HL-60 (cell line): ENCODE measurements at regions not wholly inside any gene's neighbourhood (a gene's known extent, or its start where the extent isn't known, plus 50 kb on each side); places are given as distances from the start of the nearest gene placed in this dataset.

Experiments used
- DNase-seq, 2 experiments: peaks; one replicate each; pipeline ENCODE4 v3.0.0-alpha.2; 2010 to 2020; ENCODE audit warnings: low read depth in 1 of 2, low spot score in 1 of 2
- H3K27ac ChIP-seq: fragments of 250-450 bp; sonication (Bioruptor Pico); replicated peaks from 2 replicates; pipeline ENCODE4 v1.5.1; 2020; ENCODE audit warnings: mild to moderate bottlenecking, moderate library complexity
- H3K27me3 ChIP-seq: fragments of 250-450 bp; sonication (Bioruptor Pico); 2 replicates; pipeline ENCODE4 v1.5.1; 2021; ENCODE audit warnings: mild to moderate bottlenecking, moderate library complexity; ENCODE audit not compliant: insufficient read depth, poor library complexity, severe bottlenecking
- H3K4me3 ChIP-seq: replicated peaks from 2 replicates; pipeline ENCODE4 v1.5.1; 2011; ENCODE audit warnings: mild to moderate bottlenecking, control low read depth, low read length; ENCODE audit not compliant: insufficient read depth
- GABPA ChIP-seq: IDR thresholded peaks from 2 replicates; pipeline ENCODE4 v1.6.1; 2012; ENCODE audit warnings: low read depth
- POLR2AphosphoS5 ChIP-seq: IDR thresholded peaks from 2 replicates; pipeline ENCODE4 v1.6.1; 2012; ENCODE audit warnings: low read depth
- SPI1 ChIP-seq: IDR thresholded peaks from 2 replicates; pipeline ENCODE4 v1.6.1; 2012; ENCODE audit warnings: low read depth, mild to moderate bottlenecking, borderline replicate concordance
- TF ChIP-seq, protein P1 (sequence below): IDR thresholded peaks from one replicate; pipeline ENCODE4 v1.5.1; 2011; ENCODE audit warnings: low read length, control low read depth, inconsistent platforms; ENCODE audit not compliant: insufficient read depth
- TF ChIP-seq, protein P2 (sequence below): IDR thresholded peaks from 2 replicates; pipeline ENCODE4 v1.6.1; 2012; ENCODE audit warnings: low read depth; ENCODE audit not compliant: insufficient replicate concordance

DNA sequence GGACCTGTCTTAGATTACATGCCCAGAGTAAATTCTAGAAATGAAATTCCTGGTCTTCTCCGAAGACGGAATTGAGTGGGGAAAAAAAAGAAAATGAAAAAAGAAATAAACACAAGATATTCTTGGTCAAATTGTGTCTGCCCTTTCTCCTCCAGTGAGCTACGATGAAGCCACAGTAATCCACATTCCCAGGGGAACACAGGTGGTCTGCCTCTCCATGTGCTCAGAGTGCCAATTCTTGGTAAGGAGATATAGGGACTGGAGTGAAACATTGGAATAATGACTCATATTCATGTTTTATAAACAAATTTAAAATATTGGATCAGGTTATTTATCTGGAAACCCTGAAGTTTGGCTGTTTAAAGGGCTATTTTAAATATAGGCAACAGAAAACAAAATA is 54.2 kb upstream of the MGST2 start:
- Histone ChIP-seq H3K4me3 (no peak overlapping the region), H3K27ac (no peak overlapping the region), H3K27me3 (no peaks in the 10 kb centered on the region)
- DNase-seq = no peak
- TF ChIP-seq, protein P1, sequence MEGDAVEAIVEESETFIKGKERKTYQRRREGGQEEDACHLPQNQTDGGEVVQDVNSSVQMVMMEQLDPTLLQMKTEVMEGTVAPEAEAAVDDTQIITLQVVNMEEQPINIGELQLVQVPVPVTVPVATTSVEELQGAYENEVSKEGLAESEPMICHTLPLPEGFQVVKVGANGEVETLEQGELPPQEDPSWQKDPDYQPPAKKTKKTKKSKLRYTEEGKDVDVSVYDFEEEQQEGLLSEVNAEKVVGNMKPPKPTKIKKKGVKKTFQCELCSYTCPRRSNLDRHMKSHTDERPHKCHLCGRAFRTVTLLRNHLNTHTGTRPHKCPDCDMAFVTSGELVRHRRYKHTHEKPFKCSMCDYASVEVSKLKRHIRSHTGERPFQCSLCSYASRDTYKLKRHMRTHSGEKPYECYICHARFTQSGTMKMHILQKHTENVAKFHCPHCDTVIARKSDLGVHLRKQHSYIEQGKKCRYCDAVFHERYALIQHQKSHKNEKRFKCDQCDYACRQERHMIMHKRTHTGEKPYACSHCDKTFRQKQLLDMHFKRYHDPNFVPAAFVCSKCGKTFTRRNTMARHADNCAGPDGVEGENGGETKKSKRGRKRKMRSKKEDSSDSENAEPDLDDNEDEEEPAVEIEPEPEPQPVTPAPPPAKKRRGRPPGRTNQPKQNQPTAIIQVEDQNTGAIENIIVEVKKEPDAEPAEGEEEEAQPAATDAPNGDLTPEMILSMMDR = no peak
- no peak for TF ChIP-seq SPI1
- TF ChIP-seq, protein P2, sequence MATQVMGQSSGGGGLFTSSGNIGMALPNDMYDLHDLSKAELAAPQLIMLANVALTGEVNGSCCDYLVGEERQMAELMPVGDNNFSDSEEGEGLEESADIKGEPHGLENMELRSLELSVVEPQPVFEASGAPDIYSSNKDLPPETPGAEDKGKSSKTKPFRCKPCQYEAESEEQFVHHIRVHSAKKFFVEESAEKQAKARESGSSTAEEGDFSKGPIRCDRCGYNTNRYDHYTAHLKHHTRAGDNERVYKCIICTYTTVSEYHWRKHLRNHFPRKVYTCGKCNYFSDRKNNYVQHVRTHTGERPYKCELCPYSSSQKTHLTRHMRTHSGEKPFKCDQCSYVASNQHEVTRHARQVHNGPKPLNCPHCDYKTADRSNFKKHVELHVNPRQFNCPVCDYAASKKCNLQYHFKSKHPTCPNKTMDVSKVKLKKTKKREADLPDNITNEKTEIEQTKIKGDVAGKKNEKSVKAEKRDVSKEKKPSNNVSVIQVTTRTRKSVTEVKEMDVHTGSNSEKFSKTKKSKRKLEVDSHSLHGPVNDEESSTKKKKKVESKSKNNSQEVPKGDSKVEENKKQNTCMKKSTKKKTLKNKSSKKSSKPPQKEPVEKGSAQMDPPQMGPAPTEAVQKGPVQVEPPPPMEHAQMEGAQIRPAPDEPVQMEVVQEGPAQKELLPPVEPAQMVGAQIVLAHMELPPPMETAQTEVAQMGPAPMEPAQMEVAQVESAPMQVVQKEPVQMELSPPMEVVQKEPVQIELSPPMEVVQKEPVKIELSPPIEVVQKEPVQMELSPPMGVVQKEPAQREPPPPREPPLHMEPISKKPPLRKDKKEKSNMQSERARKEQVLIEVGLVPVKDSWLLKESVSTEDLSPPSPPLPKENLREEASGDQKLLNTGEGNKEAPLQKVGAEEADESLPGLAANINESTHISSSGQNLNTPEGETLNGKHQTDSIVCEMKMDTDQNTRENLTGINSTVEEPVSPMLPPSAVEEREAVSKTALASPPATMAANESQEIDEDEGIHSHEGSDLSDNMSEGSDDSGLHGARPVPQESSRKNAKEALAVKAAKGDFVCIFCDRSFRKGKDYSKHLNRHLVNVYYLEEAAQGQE = no peak
- TF ChIP-seq GABPA = no peak
- TF ChIP-seq POLR2AphosphoS5 = no peak

DNA sequence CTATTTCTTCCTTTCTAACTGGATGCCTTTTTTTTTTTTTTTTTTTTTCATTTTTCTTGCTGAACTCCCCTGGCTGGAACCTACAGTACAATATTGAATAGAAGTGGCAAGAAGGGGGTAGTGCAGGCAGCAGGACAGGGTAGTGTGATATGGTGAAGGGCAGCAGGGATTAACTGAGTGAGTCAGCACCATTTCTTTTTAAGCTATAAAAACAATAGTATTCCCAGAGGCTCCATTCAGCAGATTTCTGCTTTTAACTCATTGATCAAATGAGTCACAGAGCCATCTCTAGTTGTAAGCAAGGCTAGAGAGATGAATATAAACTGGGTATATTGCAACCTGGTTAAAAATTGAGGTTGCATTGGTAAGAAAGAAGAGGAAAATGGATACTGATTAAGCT is 53.6 kb upstream of the SETD7 start:
- DNase-seq = no peak
- Histone ChIP-seq H3K27me3 (no peaks in the 10 kb centered on the region), H3K27ac (no peak overlapping the region), H3K4me3 (no peak overlapping the region)
- TF ChIP-seq GABPA = no peak
- no peak for TF ChIP-seq POLR2AphosphoS5
- no peak for TF ChIP-seq SPI1
- TF ChIP-seq, protein P2 = no peak
- TF ChIP-seq, protein P1 = no peak

DNA sequence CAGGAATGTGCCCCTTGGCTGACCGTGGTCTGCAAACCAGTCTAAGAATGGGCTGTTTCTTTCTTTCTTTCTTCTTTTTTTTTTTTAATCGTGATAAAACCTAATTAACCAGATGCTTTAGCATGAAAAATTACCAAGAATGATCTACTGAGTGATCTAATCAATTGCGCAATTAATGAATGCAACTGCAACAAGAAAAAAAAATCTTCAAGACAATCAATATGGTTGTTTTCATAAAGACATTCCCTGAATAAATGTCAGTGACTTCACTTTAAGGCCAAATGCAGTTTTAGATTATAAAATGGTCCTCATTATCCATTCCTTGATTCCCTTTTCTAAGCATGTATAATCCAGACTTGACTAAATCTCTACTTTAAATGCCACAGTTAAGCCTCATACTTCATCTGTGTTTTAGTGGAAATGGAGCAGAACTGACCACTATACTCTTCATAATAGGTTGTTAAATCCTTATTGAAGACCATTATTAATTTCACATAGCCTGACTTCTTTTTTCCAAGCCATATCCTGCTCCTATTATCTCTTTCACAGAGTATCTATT is 51.6 kb upstream of the SETD7 start:
- DNase-seq = no peak
- Histone ChIP-seq H3K4me3 (no peak overlapping the region), H3K27me3 (no peaks in the 10 kb centered on the region), H3K27ac (no peak overlapping the region)
- no peak for TF ChIP-seq GABPA
- TF ChIP-seq, protein P2 = no peak
